TTC549 (cell line): ENCODE measurements at regions not wholly inside any gene's neighbourhood (a gene's known extent, or its start where the extent isn't known, plus 50 kb on each side); places are given as distances from the start of the nearest gene placed in this dataset.
"Not testable (repeated sequence)": the region's sequence is repeated elsewhere in the genome, so short reads cannot be mapped to it uniquely, and the experiment has no call there.

Experiments
- FAIRE-seq: peaks from 2 replicates; lab custom pipeline; 2012; peaks lifted over from hg19 to GRCh38; lab: Jason Lieb, UNC

DNA sequence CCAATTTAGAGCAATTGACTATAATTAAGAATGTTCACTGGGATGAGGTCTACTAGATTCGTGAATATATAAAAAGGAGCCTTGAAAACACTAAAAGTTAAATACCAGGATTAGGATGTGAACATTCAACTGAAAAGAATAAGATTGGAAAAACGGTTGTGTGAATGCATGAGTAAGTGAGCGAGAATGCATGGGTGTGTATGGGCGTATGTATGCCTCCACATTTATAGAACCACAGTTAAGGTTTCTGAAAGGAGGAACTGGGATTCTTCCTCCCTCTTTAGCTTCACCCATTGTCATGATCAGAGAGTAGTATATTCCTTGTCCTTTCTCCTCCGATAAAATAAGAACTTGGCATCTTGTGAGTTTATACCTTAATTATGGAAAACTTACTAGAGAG lies 151.1 kb upstream of the UBE2E3 start:
- FAIRE-seq = no peak

DNA sequence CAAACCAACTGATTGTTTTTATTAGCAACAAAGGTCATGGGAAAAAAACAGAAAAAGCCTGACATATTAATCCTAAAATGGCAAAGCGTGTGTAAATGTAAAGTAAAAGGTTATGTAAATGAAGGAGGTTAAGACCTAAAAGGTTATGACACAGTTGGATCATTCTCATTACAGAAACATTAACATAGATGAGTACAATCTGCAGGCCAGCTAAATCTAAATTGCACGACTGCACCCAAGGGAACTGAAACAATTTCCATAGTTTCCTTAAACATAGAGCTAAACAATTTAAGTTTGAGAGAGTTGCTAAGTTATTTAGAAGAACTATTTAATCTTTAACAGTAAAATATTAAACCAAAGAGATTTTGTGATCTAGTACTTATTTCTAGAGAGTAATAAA lies 151.6 kb upstream of the UBE2E3 start:
- FAIRE-seq = no peak

DNA sequence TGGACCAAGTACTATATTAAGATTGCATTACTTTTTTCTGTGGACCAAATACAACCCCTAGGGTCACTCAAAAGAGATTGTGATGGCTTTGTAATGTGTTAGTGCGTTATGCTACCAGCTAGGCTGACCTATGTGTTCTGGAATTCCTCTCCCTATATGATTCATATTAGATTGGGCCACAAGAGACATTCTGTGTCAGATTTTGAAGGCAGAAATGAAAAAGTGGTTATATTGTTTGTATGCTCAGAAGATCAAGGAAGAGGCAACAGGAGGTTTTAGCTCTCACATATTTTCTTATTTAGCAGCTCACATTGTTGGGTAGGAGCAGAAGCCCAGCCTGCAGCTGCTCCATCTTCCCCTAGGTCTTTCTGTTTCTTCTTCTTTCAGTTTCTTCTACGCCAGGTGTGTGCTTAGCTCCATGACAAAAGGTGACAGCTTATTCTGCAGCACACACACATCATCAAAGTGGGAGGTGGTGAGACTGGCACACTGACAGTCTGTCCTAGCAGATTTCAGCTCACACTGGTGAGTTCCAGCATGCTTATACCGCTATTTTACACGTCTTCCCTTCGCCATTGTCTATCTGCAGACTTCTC lies 156.8 kb upstream of the UBE2E3 start:
- FAIRE-seq = no peak

DNA sequence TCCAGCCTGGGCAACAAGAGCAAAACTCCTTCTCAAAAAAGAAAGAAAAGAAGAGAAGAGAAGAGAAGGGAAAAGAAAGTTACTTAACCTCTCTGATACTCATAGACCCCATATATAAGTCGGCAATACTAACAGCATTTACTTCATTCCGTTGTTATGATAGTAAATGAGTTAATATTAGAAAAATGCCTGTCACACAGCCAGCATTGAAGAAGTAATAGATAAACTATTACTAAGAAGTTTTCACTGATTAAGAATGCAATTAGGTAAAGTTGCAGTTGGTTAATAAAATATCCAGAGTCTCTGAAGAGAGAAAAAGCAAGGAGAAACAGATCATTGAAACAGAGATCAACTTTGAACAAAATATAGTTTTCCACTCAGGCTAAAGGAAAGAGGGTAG lies 161.3 kb upstream of the UBE2E3 start:
- no peak for FAIRE-seq

DNA sequence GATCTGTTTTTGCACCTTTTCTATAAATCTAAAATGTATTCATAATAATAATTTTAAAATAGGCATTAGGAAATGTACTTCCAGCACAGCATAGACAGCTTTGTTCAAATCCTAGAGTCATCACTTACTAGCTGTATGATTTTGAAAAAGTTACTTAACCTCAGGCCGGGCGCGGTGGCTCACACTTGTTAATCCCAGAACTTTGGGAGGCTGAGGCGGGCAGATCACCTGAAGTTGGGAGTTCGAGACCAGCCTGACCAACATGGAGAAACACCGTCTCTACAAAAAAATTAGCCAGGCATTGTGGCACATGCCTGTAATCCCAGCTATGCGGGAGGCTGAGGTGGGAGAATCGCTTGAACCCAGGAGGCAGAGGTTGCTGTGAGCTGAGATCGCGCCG lies 161.7 kb upstream of the UBE2E3 start:
- FAIRE-seq = not testable (repeated sequence)

DNA sequence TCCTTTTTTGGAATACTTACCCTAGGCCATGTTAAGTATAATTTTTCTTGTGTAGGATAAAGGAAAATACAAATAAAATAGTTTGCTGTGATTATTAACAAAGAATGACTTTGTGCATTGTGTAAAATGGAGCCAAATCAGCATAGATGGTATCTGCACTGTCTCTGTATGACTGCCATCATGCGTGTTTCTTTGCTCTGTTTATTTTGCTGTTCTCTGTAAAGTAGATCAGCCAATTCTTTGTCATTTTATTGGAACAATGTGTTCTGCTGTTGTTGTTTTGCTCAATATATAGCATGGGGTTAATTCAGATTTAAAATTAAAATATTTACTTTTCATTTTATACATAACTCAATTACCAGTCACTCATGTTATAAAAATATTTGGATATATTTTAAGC lies 181.3 kb upstream of the UBE2E3 start:
- no peak for FAIRE-seq

DNA sequence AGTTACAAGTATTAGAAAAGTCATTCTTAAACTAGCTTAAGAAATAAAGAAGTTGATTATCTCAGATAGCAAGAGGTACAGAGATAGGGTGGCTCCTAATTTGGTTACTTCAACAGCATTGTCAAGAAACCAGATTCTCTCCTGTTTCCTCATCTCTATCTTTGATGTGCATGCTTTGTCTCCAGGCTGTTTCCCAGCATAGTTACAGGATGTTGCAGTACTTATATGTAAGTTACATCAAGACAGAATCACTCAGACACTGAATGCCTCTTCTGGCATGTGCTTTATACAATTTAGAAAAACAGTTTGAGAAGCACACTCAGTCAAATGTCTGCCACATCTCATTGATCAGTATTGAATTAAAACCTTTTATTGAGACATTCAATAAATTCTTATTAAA lies 189.5 kb upstream of the UBE2E3 start:
- FAIRE-seq = no peak

DNA sequence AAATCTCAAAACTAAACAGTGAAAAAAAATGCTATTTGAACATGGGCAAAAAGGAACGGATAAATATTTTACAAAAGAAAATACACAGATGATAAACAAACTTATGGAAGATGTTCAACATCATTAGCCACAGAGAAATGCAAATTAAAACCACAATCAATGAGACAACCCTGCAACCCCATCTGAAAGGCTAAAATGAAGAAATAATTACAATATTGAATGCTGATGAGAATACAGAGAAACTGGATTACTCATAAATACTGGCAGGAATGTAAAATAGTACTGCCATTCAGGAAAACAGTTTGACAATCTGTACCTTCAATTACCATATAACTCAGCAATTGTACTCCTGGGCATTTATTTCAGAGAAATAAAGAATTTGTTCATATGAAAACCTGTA lies 193.1 kb upstream of the UBE2E3 start:
- FAIRE-seq = no peak

DNA sequence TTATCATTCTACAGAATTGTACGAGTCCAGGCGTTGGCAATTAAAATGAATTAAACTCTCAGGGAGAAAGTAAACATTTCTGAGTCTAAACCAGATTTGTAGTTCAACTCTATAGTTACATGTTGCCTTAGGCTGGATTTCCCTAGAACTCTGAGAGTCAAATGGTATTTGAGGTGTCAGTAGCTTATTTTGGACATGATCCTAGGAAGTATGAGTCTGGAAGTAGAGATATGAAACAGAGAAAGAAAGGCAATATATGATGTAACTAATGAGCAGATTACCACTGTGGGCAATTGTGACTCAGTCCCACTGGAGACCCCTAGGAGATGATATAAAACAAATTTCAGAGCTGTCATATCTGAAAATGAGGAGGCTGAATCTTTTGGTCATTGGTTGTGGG lies 199.1 kb upstream of the UBE2E3 start:
- FAIRE-seq = no peak

DNA sequence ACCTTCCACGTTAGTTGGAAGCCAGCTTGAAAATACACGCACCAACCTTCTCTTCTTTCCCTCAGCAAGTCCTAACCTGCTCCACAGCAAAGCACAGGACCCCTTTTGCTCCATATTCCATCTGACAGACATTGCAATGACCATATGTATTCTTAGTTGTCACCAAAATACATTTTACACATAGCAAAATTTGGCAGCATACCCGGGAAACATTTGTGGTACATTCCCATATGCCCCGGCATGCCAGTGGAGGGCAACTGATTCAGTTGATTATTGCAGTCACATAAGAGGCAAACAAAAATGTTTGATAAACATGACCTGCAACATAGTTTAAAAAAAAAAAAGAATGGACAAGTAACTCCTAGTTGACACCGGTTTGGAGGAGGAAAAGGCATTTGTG lies 202.1 kb upstream of the UBE2E3 start:
- no peak for FAIRE-seq

DNA sequence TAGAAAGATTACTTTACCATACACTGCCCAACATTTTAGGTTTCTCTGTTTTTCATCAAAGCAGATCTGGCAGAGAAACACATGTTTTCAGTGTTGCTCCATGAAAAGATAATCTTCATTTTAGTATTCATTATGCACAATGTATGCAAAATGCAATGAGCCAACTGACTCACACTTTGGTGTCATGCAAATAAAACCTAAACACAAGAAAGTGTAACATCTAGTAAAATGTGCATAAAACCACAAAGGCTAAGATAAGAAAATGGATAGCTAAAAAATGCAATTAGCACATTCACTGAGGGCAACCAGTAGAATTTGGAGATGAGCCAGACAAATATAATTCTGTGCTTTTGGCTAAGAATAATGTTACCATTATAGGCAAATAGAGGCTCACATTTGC lies 203.5 kb upstream of the UBE2E3 start:
- FAIRE-seq = no peak

DNA sequence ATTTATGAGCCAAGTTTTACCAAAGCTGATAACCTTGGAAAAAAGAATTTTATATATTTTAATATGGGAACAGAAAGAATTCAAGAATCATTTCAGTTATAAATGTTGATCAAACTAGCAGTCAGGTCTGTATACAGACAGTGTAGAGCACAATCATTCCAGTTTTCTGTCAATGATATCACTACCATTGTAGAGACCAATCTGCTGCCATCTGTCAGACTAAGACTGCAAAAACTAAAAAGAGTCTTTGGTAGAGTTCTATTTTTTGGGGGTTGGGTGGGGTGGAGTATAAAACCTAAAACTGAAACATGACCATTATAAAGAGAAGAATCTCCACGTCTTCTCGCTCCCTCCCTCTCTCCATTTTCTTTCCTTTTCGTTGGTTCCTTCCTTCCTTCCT lies 204.7 kb upstream of the UBE2E3 start:
- FAIRE-seq = no peak

DNA sequence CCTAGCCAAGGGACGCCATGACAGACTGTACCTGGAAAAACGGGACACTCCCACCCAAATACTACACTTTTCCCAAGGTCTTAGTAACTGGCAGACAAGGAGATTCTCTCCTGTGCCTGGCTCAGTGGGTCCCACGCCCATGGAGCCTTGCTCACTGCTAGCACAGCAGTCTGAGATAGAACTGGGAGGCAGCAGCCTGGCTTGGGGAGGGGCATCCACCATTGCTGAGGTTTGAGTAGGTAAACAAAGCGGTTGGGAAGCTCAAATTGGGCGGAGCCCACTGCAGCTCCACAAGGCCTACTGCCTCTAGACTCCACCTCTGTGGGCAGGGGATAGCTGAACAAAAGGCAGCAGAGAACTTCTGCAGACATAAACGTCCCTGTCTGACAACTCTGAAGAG lies 215.1 kb upstream of the UBE2E3 start:
- FAIRE-seq = not testable (repeated sequence)

DNA sequence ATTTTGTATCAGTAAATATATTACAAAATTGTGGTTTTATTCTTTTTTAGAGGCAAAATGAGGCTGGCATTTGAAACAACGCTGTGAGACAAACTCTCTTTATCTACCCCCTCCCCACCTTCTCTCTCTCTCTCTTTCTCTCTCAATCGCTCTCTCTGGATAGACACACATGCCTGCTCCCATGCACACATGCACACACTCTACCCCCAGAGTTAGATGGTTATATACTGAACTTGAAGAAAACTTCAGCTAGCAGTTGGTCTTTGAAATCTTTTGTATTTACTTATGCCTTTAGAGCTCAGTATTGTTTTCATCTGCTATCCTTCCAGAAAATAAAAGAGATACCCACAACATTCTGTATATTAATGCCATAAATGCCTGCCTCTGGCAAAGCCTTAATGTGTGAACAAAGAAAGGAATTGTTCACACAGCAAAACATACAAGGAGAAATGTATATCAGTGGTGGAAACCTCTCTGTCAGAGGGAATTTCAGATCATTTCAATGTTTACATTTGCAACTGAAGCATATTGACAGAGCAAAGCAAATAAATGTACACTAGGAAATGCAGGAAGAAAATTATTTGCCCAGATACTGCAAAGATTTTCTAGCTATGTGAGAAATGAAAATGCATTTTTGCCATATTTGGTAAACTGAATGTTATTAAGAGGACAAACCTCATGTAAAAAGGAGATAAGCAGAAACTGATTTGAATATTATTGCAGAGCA lies 217.0 kb upstream of the UBE2E3 start:
- FAIRE-seq = no peak

DNA sequence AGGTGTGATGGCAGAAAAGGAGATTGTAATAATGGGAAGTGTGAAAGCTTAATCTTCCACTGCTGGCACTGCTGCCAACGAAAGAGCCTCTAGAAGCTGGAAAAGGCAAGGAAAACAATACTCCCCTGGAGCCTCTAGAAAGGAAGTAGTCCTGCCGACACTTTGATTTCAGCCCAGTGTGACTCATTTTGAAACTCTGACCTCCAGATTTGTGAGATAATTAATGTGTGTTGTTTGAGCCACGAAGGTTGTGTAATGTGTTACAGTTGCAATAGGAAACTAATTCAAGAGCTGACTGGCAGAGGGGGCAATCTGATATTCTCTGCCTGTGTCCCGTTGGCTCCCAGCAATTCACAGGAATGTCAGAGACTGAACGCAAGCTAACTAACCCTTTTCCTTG lies 219.2 kb upstream of the UBE2E3 start:
- no peak for FAIRE-seq

DNA sequence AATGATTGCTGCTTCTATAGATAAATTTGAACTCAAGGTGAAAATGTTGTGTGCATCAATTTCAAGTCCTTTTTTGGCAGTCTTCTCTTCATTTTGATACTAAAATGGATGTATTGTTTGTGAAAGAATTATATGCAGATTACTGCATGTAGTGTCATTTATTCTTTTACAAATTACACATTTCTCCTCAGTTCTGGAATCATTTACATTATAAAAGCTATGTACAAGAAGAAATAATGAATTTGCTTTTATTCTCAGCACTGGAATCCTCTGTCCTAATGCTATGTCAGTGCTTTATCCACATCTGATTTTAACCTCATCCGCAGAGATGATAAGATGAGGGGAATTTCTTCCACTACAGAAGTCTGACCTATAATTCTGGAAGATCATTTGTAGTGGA lies 220.8 kb upstream of the UBE2E3 start:
- no peak for FAIRE-seq

DNA sequence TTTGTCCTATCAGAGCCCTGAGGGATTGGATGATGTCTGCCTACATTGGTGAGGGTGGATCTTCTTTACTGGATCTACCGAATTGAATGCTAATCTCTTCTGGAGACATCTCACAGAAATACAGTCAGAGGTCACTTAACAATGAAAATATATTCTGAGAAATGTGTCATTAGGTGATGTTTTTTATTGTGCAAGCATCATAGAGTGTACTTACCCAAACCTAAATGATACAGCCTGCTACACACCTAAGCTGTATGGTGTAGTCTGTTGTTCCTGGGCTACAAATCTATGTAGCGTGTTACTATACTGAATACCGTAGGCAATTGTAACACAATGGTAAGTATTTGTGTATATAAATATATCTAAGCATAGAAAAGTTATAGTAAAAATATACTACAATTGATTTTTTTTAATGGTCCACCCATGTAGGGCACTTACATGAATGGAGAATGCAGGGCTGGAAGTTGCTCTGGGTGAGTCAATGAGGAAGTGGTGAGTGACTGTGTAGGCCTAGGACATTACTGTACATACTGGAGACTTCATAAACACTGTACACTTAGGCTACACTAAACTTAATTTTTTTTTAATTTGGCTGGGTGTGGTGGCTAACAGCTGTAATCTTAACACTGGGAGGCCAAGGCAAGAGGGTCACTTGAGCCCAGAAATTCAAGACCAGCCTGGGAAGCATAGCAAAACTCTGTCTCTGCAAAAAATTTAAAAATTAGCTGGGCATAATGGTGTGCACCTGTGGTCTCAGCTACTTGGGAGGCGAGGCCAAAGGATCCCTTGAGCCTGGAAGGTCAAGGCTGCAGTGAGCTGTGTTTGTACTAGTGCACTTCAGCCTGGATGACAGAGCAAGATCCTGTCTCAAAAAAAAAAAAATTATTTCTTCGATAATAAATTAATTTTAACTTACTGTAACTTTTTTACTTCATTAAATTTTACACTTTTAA lies 226.3 kb upstream of the UBE2E3 start:
- FAIRE-seq = no peak

DNA sequence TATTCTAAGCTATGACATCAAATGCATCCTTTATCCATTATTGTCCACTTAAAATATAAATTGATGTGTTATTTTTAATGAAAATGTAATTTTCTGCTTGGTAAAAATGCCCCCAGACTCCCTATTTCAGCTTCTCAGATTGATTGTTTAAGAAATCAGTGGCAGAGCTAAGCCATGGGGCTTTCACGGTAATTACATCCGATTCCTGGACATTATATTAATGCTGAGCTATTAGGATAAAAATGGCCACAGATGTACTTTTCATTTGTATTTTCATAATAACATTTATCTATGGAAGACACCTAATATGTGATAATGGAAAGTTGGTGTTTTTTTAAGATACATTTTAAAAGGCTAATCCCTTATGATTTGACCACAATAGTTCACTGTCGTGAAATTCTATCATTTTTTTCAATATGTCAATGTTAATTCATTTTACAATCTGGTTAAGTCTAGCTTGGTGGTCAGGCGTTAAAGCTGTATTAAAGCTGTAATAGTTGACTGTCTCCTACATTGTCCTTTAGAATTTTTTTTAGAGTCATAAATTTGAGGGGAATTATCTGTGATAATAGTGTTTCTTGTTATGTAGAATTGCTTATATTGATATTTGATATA lies 229.0 kb upstream of the UBE2E3 start:
- FAIRE-seq = no peak

DNA sequence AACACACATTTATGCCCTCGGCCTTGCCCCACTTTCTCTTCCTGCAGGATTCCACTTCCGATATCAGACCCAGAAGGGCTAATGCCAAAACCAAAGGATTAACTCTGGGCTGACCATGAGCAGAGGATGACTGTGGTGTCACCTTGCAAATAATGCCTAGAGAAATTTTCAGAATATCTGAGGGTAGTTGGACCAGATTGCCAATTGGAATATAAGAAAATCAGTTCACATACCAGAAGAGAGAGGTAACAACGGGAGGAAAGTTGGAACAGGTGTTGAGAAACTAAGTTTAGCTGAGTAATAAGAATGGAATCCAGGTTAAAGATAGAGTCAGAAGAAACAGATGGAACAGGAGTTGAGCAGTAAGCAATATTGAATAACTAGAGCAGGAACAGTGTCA lies 232.7 kb upstream of the UBE2E3 start:
- no peak for FAIRE-seq

DNA sequence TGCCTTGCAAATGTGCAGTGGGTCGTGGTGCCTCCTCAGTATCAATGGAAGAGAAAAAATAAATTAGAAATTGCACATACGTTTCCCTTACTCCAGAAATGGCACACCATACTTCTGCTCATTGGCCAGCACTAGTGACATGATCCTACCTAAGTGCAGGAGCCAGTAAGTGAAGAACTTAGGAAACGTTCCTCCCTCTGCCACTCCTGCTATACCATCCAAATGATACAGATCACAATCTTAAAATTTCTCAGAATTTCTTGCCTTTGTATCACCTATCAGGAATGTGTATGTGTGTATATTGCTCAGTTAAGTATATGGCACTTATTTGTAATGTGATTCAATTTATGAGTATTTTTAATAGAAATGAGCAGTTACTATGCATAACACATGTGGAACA lies 237.0 kb upstream of the UBE2E3 start:
- FAIRE-seq = no peak

DNA sequence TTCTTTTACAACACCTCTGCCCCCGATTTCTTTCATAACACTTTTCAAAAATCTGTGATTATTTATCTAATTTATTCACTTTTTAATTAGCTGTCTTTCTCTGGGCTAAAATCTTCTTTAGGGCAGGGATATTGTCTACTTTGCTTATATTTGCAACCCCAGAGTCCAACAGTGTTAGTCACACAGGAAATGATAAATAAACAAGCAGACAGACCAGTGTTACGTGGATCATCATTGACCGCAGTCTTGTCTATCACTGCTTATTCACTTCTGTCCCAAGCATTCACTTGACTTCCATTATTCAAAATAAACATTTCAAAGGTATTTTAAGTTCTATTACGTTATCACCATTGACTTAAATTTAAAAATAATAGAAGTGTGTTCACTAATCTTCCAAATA lies 237.6 kb upstream of the UBE2E3 start:
- FAIRE-seq = no peak

DNA sequence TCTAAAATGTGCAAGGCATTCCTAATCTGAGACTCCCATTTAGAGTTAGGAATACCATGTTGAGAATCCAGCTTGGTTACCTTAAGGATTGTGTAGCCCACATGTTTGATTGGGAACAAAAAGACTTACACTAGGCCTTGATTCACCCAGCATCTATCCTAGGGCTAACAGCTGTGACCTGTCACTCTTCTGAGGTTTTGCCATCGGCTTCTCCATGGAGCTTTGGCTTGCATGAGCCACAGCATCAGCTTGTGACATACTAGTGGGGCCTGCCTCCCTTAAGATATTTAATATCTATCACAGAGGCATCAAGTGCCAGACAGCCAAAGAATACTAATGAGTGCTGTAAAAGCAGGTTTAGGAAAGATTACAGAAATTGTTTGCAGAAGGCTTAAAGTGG lies 241.3 kb upstream of the UBE2E3 start:
- no peak for FAIRE-seq

DNA sequence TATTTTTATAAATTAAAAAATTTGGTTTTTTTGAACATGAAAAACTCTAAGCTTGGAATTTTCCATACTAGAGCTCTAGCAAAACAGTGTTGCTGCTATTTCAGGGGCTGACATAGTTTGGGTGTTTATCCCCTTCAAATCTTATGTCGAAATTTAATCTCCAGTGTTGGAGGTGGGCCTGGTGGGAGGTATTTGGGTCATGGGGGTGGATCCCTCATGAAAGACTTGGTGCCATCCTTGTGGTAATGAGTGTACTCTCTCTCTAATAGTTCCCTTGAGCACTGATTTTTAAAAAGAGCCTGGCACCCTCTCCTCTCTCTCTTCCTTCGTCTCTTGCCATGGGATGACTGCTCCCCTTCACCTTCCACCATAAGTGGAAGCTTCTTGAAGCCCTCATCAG lies 244.6 kb upstream of the UBE2E3 start:
- FAIRE-seq = no peak
